Sigmoid colon (tissue), 4 donors: ENCODE measurements at regions not wholly inside any gene's neighbourhood (a gene's known extent, or its start where the extent isn't known, plus 50 kb on each side); places are given as distances from the start of the nearest gene placed in this dataset.

ENCODE experiments used
- CTCF ChIP-seq, 4 experiments: fragments of 450-650 bp in 3 of 4; fragments of 200-600 bp in 1 of 4; IDR thresholded peaks; one replicate each; pipeline ENCODE4 v1.5.1; 2016 to 2019; ENCODE audit warnings: antibody characterized with exemption in 4 of 4, mild to moderate bottlenecking in 3 of 4, moderate library complexity in 2 of 4
- EP300 ChIP-seq, 4 donors: sonication (generic); formaldehyde crosslinking; IDR thresholded peaks; one replicate each; pipeline ENCODE4 v1.6.1; 2017; ENCODE audit warnings: antibody characterized with exemption in 4 of 4
- POLR2A ChIP-seq, 2 donors: fragments of 450-650 bp; IDR thresholded peaks; one replicate each; pipeline ENCODE4 v1.6.1; 2016; ENCODE audit warnings: antibody characterized with exemption in 2 of 2, mild to moderate bottlenecking in 2 of 2, moderate library complexity in 2 of 2

GRCh38 chr12:116432314-116432750, 126.8 kb upstream of the MAP1LC3B2 start:
- no peak for TF ChIP-seq EP300 (IDR thresholded peaks at IDR 0.05)
- TF ChIP-seq CTCF (IDR thresholded peaks at IDR 0.05) = no peak
- TF ChIP-seq POLR2A (IDR thresholded peaks at IDR 0.05) = no peak
